ENCODE measurements at regions not wholly inside any gene's neighbourhood (a gene's known extent, or its start where the extent isn't known, plus 50 kb on each side); places are given as distances from the start of the nearest gene placed in this dataset.

GRCh38 chr7:13578294-13578693 is 411.2 kb downstream of the ETV1 start:
- no peaks in the 10 kb centered on the region for H3K9me3 Mint-ChIP-seq
- CTCF ChIA-PET = no interaction called here

DNA sequence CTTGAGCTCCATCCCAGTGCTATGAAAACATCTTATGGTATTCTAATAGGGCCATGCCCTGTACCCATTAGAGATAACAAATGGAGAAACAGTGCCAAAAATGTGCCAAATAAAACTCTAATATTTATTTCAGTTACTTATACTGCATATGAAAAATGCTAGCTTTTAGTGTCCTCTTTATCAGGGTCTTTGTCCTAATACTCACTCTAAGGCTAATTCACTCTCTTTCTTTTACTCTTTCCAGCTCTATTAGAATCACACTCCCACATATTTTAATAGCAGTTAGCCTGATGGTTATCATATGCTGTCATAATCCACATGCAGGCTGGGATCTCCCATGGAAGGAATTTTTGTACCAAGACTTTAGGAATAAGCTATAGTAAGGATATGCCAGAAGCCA is 408.4 kb downstream of the ETV1 start:
- ChIA-PET CTCF (no interaction called here), POLR2A (no interaction called here)
- Mint-ChIP-seq H3K4me1 (no peaks in the 10 kb centered on the region), H3K9me3 (no peaks in the 10 kb centered on the region), H3K27ac (no peak overlapping the region), H3K4me3 (no peak overlapping the region), H3K27me3 (peaks cover 0 to 2% of the 10 kb centered on the region in 2 donors), H3K36me3 (no peaks in the 10 kb centered on the region)
- H3K9me3 ChIP-seq (ENCODE audit: low read length) = no peaks in the 10 kb centered on the region
- no peak for DNase-seq
- no peak overlapping the region for H3K4me3 ChIP-seq (ENCODE audit: low read length)
- no peak overlapping the region for H3K27ac ChIP-seq (ENCODE audit: low read depth, low read length)
- no peaks in the 10 kb centered on the region for H3K36me3 ChIP-seq (ENCODE audit: insufficient read depth, low read length)
- H3K4me1 ChIP-seq (ENCODE audit: insufficient read depth, low read length) = no peaks in the 10 kb centered on the region
- H3K27me3 ChIP-seq (ENCODE audit: insufficient read depth, low read length, poor library complexity, severe bottlenecking) = no peaks in the 10 kb centered on the region

More at GRCh38 chr7:13578294-13578693, 411.2 kb downstream of the ETV1 start:
- H3K27me3 ChIP-seq (ENCODE audit: insufficient read depth, low read length, poor library complexity, severe bottlenecking) = no peaks in the 10 kb centered on the region
- Mint-ChIP-seq H3K27ac (no peak overlapping the region), H3K36me3 (no peaks in the 10 kb centered on the region), H3K27me3 (peaks cover 2 to 15% of the 10 kb centered on the region in 2 donors), H3K4me3 (no peak overlapping the region), H3K4me1 (no peaks in the 10 kb centered on the region)
- no peaks in the 10 kb centered on the region for H3K36me3 ChIP-seq (ENCODE audit: insufficient read depth, low read length)
- no peak overlapping the region for H3K27ac ChIP-seq (ENCODE audit: low read depth, low read length)
- H3K9me3 ChIP-seq (ENCODE audit: low read length) = no peaks in the 10 kb centered on the region
- DNase-seq = no peak
- no peaks in the 10 kb centered on the region for H3K4me1 ChIP-seq (ENCODE audit: insufficient read depth, low read length)
- H3K4me3 ChIP-seq (ENCODE audit: low read length) = no peak overlapping the region
- POLR2A ChIA-PET = no interaction called here

GRCh38 chr7:13593854-13594253 is 395.6 kb downstream of the ETV1 start:
- H3K4me1 Mint-ChIP-seq = no peaks in the 10 kb centered on the region
- peaks cover 0 to 5% of the 10 kb centered on the region in 2 donors for H3K27me3 Mint-ChIP-seq
- H3K4me3 ChIP-seq (ENCODE audit: low read length) = no peak overlapping the region

GRCh38 chr7:13602036-13602435 is 387.4 kb downstream of the ETV1 start:
- H3K27ac ChIP-seq (ENCODE audit: low read depth, low read length) = no peak overlapping the region
- H3K27me3 ChIP-seq (ENCODE audit: insufficient read depth, low read length, poor library complexity, severe bottlenecking) = peaks cover 5% of the 10 kb centered on the region
- Mint-ChIP-seq H3K9me3 (peaks cover 0 to 2% (median 0%) of the 10 kb centered on the region in 5 donors), H3K27me3 (peaks cover 0 to 2% of the 10 kb centered on the region in 2 donors), H3K4me1 (no peaks in the 10 kb centered on the region), H3K36me3 (no peaks in the 10 kb centered on the region), H3K4me3 (no peak overlapping the region), H3K27ac (no peak overlapping the region)
- CTCF ChIA-PET = no interaction called here
- POLR2A ChIA-PET = no interaction called here
- H3K4me3 ChIP-seq (ENCODE audit: low read length) = no peak overlapping the region
- no peaks in the 10 kb centered on the region for H3K9me3 ChIP-seq (ENCODE audit: low read length)
- no peaks in the 10 kb centered on the region for H3K36me3 ChIP-seq (ENCODE audit: insufficient read depth, low read length)
- DNase-seq = no peak
- H3K4me1 ChIP-seq (ENCODE audit: insufficient read depth, low read length) = no peaks in the 10 kb centered on the region

More at GRCh38 chr7:13593854-13594253, 395.6 kb downstream of the ETV1 start:
- Histone ChIP-seq H3K36me3 (ENCODE audit: insufficient read depth, low read length) (no peaks in the 10 kb centered on the region), H3K27me3 (ENCODE audit: insufficient read depth, low read length, poor library complexity, severe bottlenecking) (no peaks in the 10 kb centered on the region), H3K9me3 (ENCODE audit: low read length) (no peaks in the 10 kb centered on the region), H3K27ac (ENCODE audit: low read depth, low read length) (no peak overlapping the region), H3K4me1 (ENCODE audit: insufficient read depth, low read length) (no peaks in the 10 kb centered on the region)
- no peaks in the 10 kb centered on the region for H3K36me3 Mint-ChIP-seq
- no peak overlapping the region for H3K27ac Mint-ChIP-seq
- CTCF ChIA-PET = no interaction called here
- H3K4me3 Mint-ChIP-seq = no peak overlapping the region
- DNase-seq = no peak
- POLR2A ChIA-PET = no interaction called here
- peaks cover 0 to 4% (median 0%) of the 10 kb centered on the region in 5 donors for H3K9me3 Mint-ChIP-seq

DNA sequence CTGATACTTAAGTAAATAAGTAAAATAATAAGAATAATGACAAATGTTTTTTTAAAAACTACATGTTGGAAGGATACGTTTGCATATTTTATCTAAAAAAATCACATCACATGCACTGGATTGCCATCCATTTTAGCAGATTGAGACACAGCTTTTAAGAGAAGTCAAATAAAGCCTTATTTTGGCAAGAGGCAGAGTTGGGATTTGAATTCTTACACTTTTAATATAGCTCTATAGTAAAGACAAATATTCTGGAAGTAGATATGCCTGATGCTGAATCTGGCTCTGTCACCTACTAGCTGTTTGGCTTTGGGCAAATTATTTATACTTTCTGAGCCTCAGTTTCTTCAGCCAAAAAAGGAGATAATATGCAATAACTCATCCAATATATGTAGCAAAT is 386.4 kb downstream of the ETV1 start:
- Mint-ChIP-seq H3K4me3 (no peak overlapping the region), H3K27ac (no peak overlapping the region), H3K27me3 (peaks cover 0 to 2% of the 10 kb centered on the region in 2 donors), H3K4me1 (no peaks in the 10 kb centered on the region), H3K36me3 (no peaks in the 10 kb centered on the region), H3K9me3 (peaks cover 0 to 4% (median 0%) of the 10 kb centered on the region in 5 donors)
- no peak overlapping the region for H3K27ac ChIP-seq (ENCODE audit: low read depth, low read length)
- ChIA-PET POLR2A (no interaction called here), CTCF (no interaction called here)
- H3K36me3 ChIP-seq (ENCODE audit: insufficient read depth, low read length) = no peaks in the 10 kb centered on the region
- H3K27me3 ChIP-seq (ENCODE audit: insufficient read depth, low read length, poor library complexity, severe bottlenecking) = peaks cover 5% of the 10 kb centered on the region
- no peaks in the 10 kb centered on the region for H3K9me3 ChIP-seq (ENCODE audit: low read length)
- DNase-seq = no peak
- no peaks in the 10 kb centered on the region for H3K4me1 ChIP-seq (ENCODE audit: insufficient read depth, low read length)
- H3K4me3 ChIP-seq (ENCODE audit: low read length) = no peak overlapping the region

DNA sequence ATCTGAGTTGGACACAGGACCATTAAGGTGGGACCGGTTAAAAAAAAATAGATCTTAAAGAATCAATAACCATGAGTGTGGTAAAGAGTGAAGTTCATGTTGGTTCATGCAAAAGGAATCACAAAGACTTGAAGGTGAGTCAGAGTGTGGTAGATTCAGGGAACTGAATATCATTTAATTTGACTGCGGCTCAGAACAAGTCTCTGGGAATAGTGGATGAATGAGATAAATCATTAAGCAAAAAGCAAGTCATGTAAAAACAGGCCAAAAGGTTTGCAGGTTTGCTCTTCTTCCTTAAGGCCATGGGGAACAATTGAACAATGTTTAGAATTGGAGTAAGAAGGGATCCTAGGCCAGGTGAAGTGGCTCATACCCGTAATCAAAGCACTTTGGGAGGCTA is 385.8 kb downstream of the ETV1 start:
- H3K36me3 ChIP-seq (ENCODE audit: insufficient read depth, low read length) = no peaks in the 10 kb centered on the region
- Mint-ChIP-seq H3K4me1 (no peaks in the 10 kb centered on the region), H3K4me3 (no peak overlapping the region), H3K36me3 (no peaks in the 10 kb centered on the region), H3K27me3 (peaks cover 0 to 2% of the 10 kb centered on the region in 2 donors), H3K9me3 (peaks cover 0 to 5% (median 2%) of the 10 kb centered on the region in 5 donors), H3K27ac (no peak overlapping the region)
- no peak for DNase-seq
- no peak overlapping the region for H3K4me3 ChIP-seq (ENCODE audit: low read length)
- ChIA-PET POLR2A (no interaction called here), CTCF (no interaction called here)
- H3K4me1 ChIP-seq (ENCODE audit: insufficient read depth, low read length) = no peaks in the 10 kb centered on the region
- peaks cover 5% of the 10 kb centered on the region for H3K27me3 ChIP-seq (ENCODE audit: insufficient read depth, low read length, poor library complexity, severe bottlenecking)
- no peak overlapping the region for H3K27ac ChIP-seq (ENCODE audit: low read depth, low read length)
- H3K9me3 ChIP-seq (ENCODE audit: low read length) = no peaks in the 10 kb centered on the region

GRCh38 chr7:13604178-13604577 is 385.3 kb downstream of the ETV1 start:
- Histone ChIP-seq H3K36me3 (ENCODE audit: insufficient read depth, low read length) (no peaks in the 10 kb centered on the region), H3K27me3 (ENCODE audit: insufficient read depth, low read length, poor library complexity, severe bottlenecking) (peaks cover 5% of the 10 kb centered on the region), H3K4me3 (ENCODE audit: low read length) (no peak overlapping the region), H3K4me1 (ENCODE audit: insufficient read depth, low read length) (no peaks in the 10 kb centered on the region), H3K9me3 (ENCODE audit: low read length) (no peaks in the 10 kb centered on the region), H3K27ac (ENCODE audit: low read depth, low read length) (no peak overlapping the region)
- Mint-ChIP-seq H3K4me1 (no peaks in the 10 kb centered on the region), H3K27ac (no peak overlapping the region), H3K9me3 (peaks cover 0 to 5% (median 2%) of the 10 kb centered on the region in 5 donors), H3K27me3 (peaks cover 0 to 2% of the 10 kb centered on the region in 2 donors), H3K4me3 (no peak overlapping the region), H3K36me3 (no peaks in the 10 kb centered on the region)
- ChIA-PET POLR2A (no interaction called here), CTCF (no interaction called here)
- DNase-seq = no peak

GRCh38 chr7:13610372-13610771 is 379.1 kb downstream of the ETV1 start:
- Mint-ChIP-seq H3K9me3 (peaks cover 0 to 7% (median 2%) of the 10 kb centered on the region in 5 donors), H3K27ac (no peak overlapping the region), H3K36me3 (no peaks in the 10 kb centered on the region), H3K4me1 (no peaks in the 10 kb centered on the region), H3K4me3 (no peak overlapping the region), H3K27me3 (no peaks in the 10 kb centered on the region)
- Histone ChIP-seq H3K27me3 (ENCODE audit: insufficient read depth, low read length, poor library complexity, severe bottlenecking) (no peaks in the 10 kb centered on the region), H3K4me1 (ENCODE audit: insufficient read depth, low read length) (no peaks in the 10 kb centered on the region), H3K9me3 (ENCODE audit: low read length) (no peaks in the 10 kb centered on the region), H3K27ac (ENCODE audit: low read depth, low read length) (no peak overlapping the region), H3K36me3 (ENCODE audit: insufficient read depth, low read length) (no peaks in the 10 kb centered on the region), H3K4me3 (ENCODE audit: low read length) (no peak overlapping the region)
- CTCF ChIA-PET = no interaction called here
- DNase-seq = no peak
- POLR2A ChIA-PET = no interaction called here

- H3K27ac Mint-ChIP-seq = no peak overlapping the region
- POLR2A ChIA-PET = no interaction called here
- no peak for DNase-seq
- CTCF ChIA-PET = no interaction called here
- no peak overlapping the region for H3K4me3 Mint-ChIP-seq
- no peak overlapping the region for H3K27ac ChIP-seq (ENCODE audit: low read depth, low read length)
- H3K4me1 ChIP-seq (ENCODE audit: insufficient read depth, low read length) = no peaks in the 10 kb centered on the region
- H3K27me3 Mint-ChIP-seq = peaks cover 0 to 3% of the 10 kb centered on the region in 2 donors
- no peaks in the 10 kb centered on the region for H3K36me3 Mint-ChIP-seq
- no peaks in the 10 kb centered on the region for H3K27me3 ChIP-seq (ENCODE audit: insufficient read depth, low read length, poor library complexity, severe bottlenecking)
- no peaks in the 10 kb centered on the region for H3K4me1 Mint-ChIP-seq
- peaks cover 0 to 2% (median 2%) of the 10 kb centered on the region in 5 donors for H3K9me3 Mint-ChIP-seq
- no peaks in the 10 kb centered on the region for H3K36me3 ChIP-seq (ENCODE audit: insufficient read depth, low read length)
- no peaks in the 10 kb centered on the region for H3K9me3 ChIP-seq (ENCODE audit: low read length)
- H3K4me3 ChIP-seq (ENCODE audit: low read length) = no peak overlapping the region
Observed at GRCh38 chr7:13615679-13616078, 373.8 kb downstream of the ETV1 start.

Data from CD8-positive, alpha-beta memory T cell (primary cell).